Kidney (tissue), 13 donors: ENCODE measurements at regions not wholly inside any gene's neighbourhood (a gene's known extent, or its start where the extent isn't known, plus 50 kb on each side); places are given as distances from the start of the nearest gene placed in this dataset.

Experiments used
- DNase-seq, 5 donors: peaks; one replicate each; pipeline ENCODE4 v3.0.0-alpha.2; 2013 to 2020
- FAIRE-seq: peaks from 2 replicates; lab custom pipeline; 2012; peaks lifted over from hg19 to GRCh38; lab: Jason Lieb, UNC
- H3K27ac ChIP-seq, 2 donors: one replicate each; pipeline ENCODE4 v1.7.0; 2013; ENCODE audit warnings: low read depth in 2 of 2, low read length in 2 of 2, inconsistent platforms in 1 of 2
- H3K27me3 ChIP-seq: one replicate; pipeline ENCODE4 v1.7.1; 2013; ENCODE audit warnings: low read length, inconsistent platforms; ENCODE audit not compliant: control insufficient read depth, insufficient read depth
- H3K36me3 ChIP-seq, 3 donors: one replicate each; pipeline versions ENCODE4 v1.7.0 to v1.7.1; 2013; ENCODE audit warnings: low read length in 3 of 3, control low read depth in 1 of 3, inconsistent platforms in 1 of 3; ENCODE audit not compliant: insufficient read depth in 3 of 3, control insufficient read depth in 2 of 3
- H3K4me1 ChIP-seq, 3 donors: one replicate each; pipeline versions ENCODE4 v1.7.0 to v1.7.1; 2013; ENCODE audit warnings: low read length in 3 of 3, inconsistent platforms in 1 of 3, low read depth in 1 of 3; ENCODE audit not compliant: control insufficient read depth in 2 of 3, insufficient read depth in 2 of 3
- H3K4me3 ChIP-seq, 3 donors: one replicate each; pipeline versions ENCODE4 v1.7.0 to v1.8.1; 2013; ENCODE audit warnings: low read length in 3 of 3, control low read depth in 1 of 3, inconsistent platforms in 1 of 3
- H3K9ac ChIP-seq, 3 donors: one replicate each; pipeline versions ENCODE4 v1.7.0 to v1.7.1; 2013; ENCODE audit warnings: low read length in 3 of 3, control low read depth in 1 of 3, inconsistent platforms in 1 of 3
- H3K9me3 ChIP-seq, 3 donors: one replicate each; pipeline versions ENCODE4 v1.7.0 to v1.7.1; 2013; ENCODE audit warnings: low read length in 3 of 3, control low read depth in 1 of 3, inconsistent platforms in 1 of 3; ENCODE audit not compliant: control insufficient read depth in 2 of 3, insufficient read depth in 1 of 3
- intact Hi-C: fragments of 100-400 bp; cut with DNase I; formaldehyde crosslinking; loops from one replicate; pipeline ENCODE4 v1.11.1; 2022
- TF ChIP-seq, protein P1 (sequence below): IDR thresholded peaks from 3 replicates; pipeline ENCODE4 v1.5.1; 2012; ENCODE audit warnings: mild to moderate bottlenecking, moderate library complexity, borderline replicate concordance; ENCODE audit not compliant: insufficient read depth; ENCODE audit errors: extremely low read depth
- donor health status: control.
- donor health status: control.
- donor health status: control.
- donor health status: control.
- donor health status: control.
- donor health status: DM: yes; HTN: yes; CAD: no.
- donor health status: Normal renal cell carcinoma (clear cell type).

DNA sequence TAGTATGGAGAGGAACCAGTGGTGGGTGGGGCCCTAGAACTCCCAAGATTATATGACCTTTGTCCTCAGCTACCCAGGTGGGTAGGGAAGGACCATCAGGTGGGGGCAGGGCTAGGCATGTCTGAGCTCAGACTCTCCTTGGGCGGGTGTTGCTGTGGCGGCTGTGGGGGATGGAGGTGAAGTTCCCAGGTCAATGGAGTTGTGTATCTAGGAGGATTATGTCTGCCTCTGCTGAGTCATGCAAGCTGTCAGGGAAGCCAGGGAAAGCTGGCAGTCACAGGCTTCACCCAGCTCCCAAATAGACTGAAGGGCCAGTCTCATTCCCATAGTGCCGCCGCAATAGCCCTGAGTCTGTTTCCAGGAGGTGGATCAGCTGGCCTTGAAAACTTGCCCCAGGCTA is 139.7 kb upstream of the CFAP20DC start:
- no peak overlapping the region for H3K27ac ChIP-seq
- H3K9ac ChIP-seq = no peak overlapping the region
- no peaks in the 10 kb centered on the region for H3K27me3 ChIP-seq
- DNase-seq = no peak
- no peaks in the 10 kb centered on the region for H3K9me3 ChIP-seq
- intact Hi-C loops = no loop called here
- TF ChIP-seq, protein P1, sequence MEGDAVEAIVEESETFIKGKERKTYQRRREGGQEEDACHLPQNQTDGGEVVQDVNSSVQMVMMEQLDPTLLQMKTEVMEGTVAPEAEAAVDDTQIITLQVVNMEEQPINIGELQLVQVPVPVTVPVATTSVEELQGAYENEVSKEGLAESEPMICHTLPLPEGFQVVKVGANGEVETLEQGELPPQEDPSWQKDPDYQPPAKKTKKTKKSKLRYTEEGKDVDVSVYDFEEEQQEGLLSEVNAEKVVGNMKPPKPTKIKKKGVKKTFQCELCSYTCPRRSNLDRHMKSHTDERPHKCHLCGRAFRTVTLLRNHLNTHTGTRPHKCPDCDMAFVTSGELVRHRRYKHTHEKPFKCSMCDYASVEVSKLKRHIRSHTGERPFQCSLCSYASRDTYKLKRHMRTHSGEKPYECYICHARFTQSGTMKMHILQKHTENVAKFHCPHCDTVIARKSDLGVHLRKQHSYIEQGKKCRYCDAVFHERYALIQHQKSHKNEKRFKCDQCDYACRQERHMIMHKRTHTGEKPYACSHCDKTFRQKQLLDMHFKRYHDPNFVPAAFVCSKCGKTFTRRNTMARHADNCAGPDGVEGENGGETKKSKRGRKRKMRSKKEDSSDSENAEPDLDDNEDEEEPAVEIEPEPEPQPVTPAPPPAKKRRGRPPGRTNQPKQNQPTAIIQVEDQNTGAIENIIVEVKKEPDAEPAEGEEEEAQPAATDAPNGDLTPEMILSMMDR = no peak
- H3K36me3 ChIP-seq = no peaks in the 10 kb centered on the region
- H3K4me1 ChIP-seq = no peaks in the 10 kb centered on the region
- no peak for FAIRE-seq
- no peak overlapping the region for H3K4me3 ChIP-seq

DNA sequence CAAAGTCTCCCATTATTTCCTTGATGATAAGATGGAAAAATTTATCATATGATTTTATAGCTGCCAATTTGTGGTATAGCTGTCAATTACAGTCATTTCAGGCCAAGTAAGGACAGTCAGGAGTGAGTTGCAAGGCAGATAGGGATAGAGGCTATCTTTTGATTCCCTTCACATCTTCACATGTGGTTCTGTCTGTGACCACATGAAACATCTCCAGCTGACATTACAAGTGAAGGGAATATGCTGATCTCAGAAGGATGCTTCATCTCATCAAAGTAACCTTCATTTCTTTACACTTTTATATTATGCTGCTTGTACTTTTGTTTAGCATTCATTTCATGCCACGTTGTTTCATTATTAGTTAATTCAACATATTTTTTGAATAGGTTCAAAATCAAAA is 136.9 kb upstream of the CFAP20DC start:
- DNase-seq = no peak
- H3K9me3 ChIP-seq = no peaks in the 10 kb centered on the region
- H3K9ac ChIP-seq = no peak overlapping the region
- H3K4me1 ChIP-seq = no peaks in the 10 kb centered on the region
- H3K27ac ChIP-seq = no peak overlapping the region
- TF ChIP-seq, protein P1 = no peak
- no peak for FAIRE-seq
- H3K36me3 ChIP-seq = no peaks in the 10 kb centered on the region
- no peaks in the 10 kb centered on the region for H3K27me3 ChIP-seq
- H3K4me3 ChIP-seq = no peak overlapping the region
- intact Hi-C loops = no loop called here

DNA sequence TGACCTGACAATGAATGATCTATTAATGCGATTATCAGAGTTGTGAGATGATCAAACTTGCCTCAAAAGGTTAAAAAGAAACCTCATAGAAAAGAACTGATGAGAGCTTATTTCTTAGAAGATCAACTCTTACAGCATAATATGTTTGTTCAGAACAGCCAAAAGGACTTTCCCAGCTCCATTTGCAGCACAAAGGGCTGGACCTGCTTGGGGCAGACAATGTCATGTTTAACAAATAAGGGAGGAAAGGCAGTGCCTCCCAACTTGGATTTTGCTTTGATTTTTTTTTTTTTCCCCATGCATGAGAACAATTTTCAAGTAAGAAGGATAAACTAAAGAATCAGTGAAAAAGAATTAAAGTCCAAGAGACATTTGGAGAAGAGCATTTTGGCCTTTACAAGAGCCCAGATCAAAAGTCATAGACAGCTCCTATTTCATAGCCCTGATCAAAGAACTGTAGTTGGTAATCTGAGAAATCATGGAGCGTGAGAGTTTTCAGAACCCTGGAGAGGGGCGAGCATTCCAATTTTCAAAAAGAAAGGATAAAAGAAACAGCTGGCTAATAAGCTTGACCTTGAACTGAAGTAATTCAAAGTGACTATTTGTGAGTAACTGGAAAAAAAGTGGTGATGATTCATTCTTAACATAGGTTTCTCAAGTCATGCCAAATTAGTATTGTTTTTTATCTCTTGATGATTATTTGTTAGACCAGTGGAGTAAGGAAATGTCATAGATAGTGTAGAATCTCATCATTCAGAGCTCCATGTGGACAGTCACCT is 136.0 kb upstream of the CFAP20DC start:
- Histone ChIP-seq H3K4me3 (no peak overlapping the region), H3K27me3 (no peaks in the 10 kb centered on the region), H3K9ac (no peak overlapping the region), H3K9me3 (no peaks in the 10 kb centered on the region), H3K4me1 (no peaks in the 10 kb centered on the region), H3K36me3 (no peaks in the 10 kb centered on the region), H3K27ac (no peak overlapping the region)
- DNase-seq = peak in 3 of 5 donors; percentile 46 to 87 (median 78)
- no peak for FAIRE-seq
- TF ChIP-seq, protein P1 = no peak
- intact Hi-C loops = no loop called here

DNA sequence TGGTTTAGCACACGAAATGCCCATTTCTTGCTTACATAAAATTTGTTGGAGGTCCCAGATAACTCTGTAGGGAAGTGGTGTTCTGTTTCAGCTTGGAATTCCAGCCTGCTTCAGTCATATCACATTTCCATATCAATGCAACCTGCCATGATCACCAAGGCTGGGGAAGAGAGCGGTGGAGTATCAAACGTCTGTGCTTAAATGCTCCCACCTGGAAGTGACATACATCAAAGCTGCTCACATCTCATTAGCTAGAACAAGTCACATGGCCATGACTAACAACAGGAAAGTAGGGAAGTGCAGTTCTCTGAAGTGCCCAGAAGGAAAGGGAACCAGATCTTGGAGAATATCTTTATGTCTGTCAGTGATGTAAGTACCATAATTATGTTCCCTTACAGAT is 130.2 kb upstream of the CFAP20DC start:
- FAIRE-seq (no peak), DNase-seq (no peak)
- Histone ChIP-seq H3K9ac (no peak overlapping the region), H3K27me3 (no peaks in the 10 kb centered on the region), H3K4me1 (no peaks in the 10 kb centered on the region), H3K27ac (no peak overlapping the region), H3K36me3 (no peaks in the 10 kb centered on the region), H3K9me3 (peaks cover 0 to 4% (median 0%) of the 10 kb centered on the region in 3 donors), H3K4me3 (no peak overlapping the region)
- intact Hi-C loops = no loop called here
- TF ChIP-seq, protein P1 = no peak
